Mammary epithelial cell (primary cell): ENCODE measurements at regions not wholly inside any gene's neighbourhood (a gene's known extent, or its start where the extent isn't known, plus 50 kb on each side); places are given as distances from the start of the nearest gene placed in this dataset.

ENCODE experiments used
- CTCF ChIP-seq, 2 donors: IDR thresholded peaks in 1 of 2; conservative IDR thresholded peaks in 1 of 2; 2 replicates each; pipeline ENCODE4 v1.5.1; 2011 to 2012; ENCODE audit warnings: inconsistent platforms in 2 of 2, low read length in 2 of 2, mild to moderate bottlenecking in 2 of 2, control low read depth in 1 of 2, low read depth in 1 of 2; ENCODE audit not compliant: insufficient read depth in 1 of 2; ENCODE audit errors: extremely low read depth in 1 of 2
- EZH2 ChIP-seq: IDR thresholded peaks from 2 replicates; pipeline ENCODE4 v1.6.1; 2012; ENCODE audit warnings: low read length, inconsistent platforms, borderline replicate concordance

GRCh38 chr5:7330256-7330655 lies 65.7 kb upstream of the ADCY2 start:
- TF ChIP-seq CTCF (conservative IDR thresholded peaks at IDR 0.05 in 1 of 2, IDR thresholded peaks at IDR 0.05 in 1 of 2; ENCODE audit: extremely low read depth in 1 of 2, insufficient read depth in 1 of 2, low read depth in 1 of 2, low read length in 2 of 2) (no peak), EZH2 (no peak)
